Cardiac muscle cell (in vitro differentiated cells and primary cell): ENCODE measurements at regions not wholly inside any gene's neighbourhood (a gene's known extent, or its start where the extent isn't known, plus 50 kb on each side); places are given as distances from the start of the nearest gene placed in this dataset.
"Not testable (repeated sequence)": the region's sequence is repeated elsewhere in the genome, so short reads cannot be mapped to it uniquely, and the experiment has no call there.

Experiments used
- DNase-seq, 2 donors: peaks; one replicate each; pipeline versions ENCODE4 v3.0.0 to v3.0.0-alpha.2; 2010 to 2017; ENCODE audit warnings: low read depth in 1 of 2, low spot score in 1 of 2
- H3K27ac ChIP-seq: fragments of 200-600 bp; sonication (generic); 2 replicates; pipeline ENCODE4 v1.5.1; 2016
- H3K27me3 ChIP-seq: fragments of 200-600 bp; sonication (generic); 2 replicates; pipeline ENCODE4 v1.6.0; 2016; ENCODE audit warnings: control low read depth
- H3K36me3 ChIP-seq: fragments of 200-600 bp; sonication (generic); 2 replicates; pipeline ENCODE4 v1.5.1; 2016; ENCODE audit warnings: control low read depth
- H3K4me1 ChIP-seq: fragments of 200-600 bp; sonication (generic); 2 replicates; pipeline ENCODE4 v1.8.1; 2017; ENCODE audit warnings: low read depth, mild to moderate bottlenecking, mixed run types
- H3K4me3 ChIP-seq: fragments of 200-600 bp; sonication (generic); 2 replicates; pipeline ENCODE4 v1.5.1; 2016; ENCODE audit warnings: mild to moderate bottlenecking
- H3K9me3 ChIP-seq: fragments of 200-600 bp; sonication (generic); 2 replicates; pipeline ENCODE4 v1.5.1; 2017; ENCODE audit warnings: low read depth, mild to moderate bottlenecking, control low read depth
- CTCF ChIP-seq: IDR thresholded peaks from 2 replicates; pipeline ENCODE4 v1.5.1; 2012; ENCODE audit warnings: low read depth, mild to moderate bottlenecking, low read length

DNA sequence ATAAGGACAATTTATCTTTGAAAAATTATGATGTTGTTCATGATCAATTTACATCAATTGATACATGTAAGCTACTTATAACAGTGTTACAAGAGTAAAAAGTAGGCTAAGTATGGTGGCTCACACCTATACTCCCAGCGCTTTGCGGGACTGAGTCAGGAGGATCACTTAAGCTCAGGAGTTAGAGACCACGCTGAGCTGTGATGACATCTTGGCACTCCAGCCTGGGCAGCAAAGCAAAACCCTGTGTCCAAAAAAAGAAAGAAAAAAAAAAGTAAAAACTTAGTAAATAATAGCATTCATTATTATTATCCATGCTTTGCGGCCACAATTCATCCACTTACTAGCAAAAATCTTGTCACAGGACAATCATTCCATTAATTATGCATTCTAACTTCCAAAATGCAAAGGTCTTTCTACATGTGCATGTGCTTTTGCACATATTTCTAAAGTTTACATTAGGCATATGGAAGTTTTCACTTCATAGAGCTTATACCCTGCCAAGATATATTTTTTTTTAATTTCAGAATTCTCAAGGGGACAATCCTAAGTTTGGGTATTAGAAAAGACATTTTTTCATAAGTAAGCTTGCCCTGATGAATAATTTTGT, 243.3 kb upstream of the RARB start:
- H3K4me3 ChIP-seq = no peak overlapping the region
- no peaks in the 10 kb centered on the region for H3K9me3 ChIP-seq
- H3K27ac ChIP-seq = no peak overlapping the region
- no peaks in the 10 kb centered on the region for H3K4me1 ChIP-seq
- TF ChIP-seq CTCF = no peak
- DNase-seq = no peak
- H3K36me3 ChIP-seq = no peaks in the 10 kb centered on the region
- H3K27me3 ChIP-seq = no peaks in the 10 kb centered on the region

GRCh38 chr3:25191673-25192072, 236.4 kb upstream of the RARB start:
- no peaks in the 10 kb centered on the region for H3K9me3 ChIP-seq
- no peak overlapping the region for H3K27ac ChIP-seq

DNA sequence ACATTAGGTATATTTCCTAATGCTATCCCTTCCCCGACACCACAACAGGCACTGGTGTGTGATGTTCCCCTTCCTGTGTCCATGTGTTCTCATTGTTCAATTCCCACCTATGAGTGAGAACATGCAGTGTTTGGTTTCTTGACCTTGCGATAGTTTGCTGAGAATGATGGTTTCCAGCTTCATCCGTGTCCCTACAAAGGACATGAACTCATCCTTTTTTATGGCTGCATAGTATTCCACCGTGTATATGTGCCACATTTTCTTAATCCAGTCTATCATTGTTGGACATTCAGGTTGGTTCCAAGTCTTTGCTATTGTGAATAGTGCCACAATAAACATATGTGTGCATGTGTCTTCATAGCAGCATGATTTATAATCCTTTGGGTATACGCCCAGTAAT, 228.5 kb upstream of the RARB start:
- H3K9me3 ChIP-seq, DNase-seq: not testable (repeated sequence)

More at GRCh38 chr3:25191673-25192072, 236.4 kb upstream of the RARB start:
- TF ChIP-seq CTCF = no peak
- no peaks in the 10 kb centered on the region for H3K4me1 ChIP-seq
- H3K27me3 ChIP-seq = no peaks in the 10 kb centered on the region
- H3K4me3 ChIP-seq = no peak overlapping the region
- no peak for DNase-seq
- H3K36me3 ChIP-seq = no peaks in the 10 kb centered on the region

GRCh38 chr3:25212736-25213135, 215.3 kb upstream of the RARB start:
- H3K27me3 ChIP-seq = no peaks in the 10 kb centered on the region
- TF ChIP-seq CTCF = no peak
- H3K27ac ChIP-seq = no peak overlapping the region
- no peaks in the 10 kb centered on the region for H3K36me3 ChIP-seq
- H3K4me1 ChIP-seq = no peaks in the 10 kb centered on the region
- H3K9me3 ChIP-seq = no peaks in the 10 kb centered on the region
- DNase-seq = no peak
- H3K4me3 ChIP-seq = no peak overlapping the region

More for the DNA sequence above, 228.5 kb upstream of the RARB start:
- H3K4me3 ChIP-seq, H3K4me1 ChIP-seq, H3K36me3 ChIP-seq, H3K27me3 ChIP-seq, H3K27ac ChIP-seq: not testable (repeated sequence)

GRCh38 chr3:25214034-25214433, 214.0 kb upstream of the RARB start:
- Histone ChIP-seq H3K4me3 (no peak overlapping the region), H3K4me1 (no peaks in the 10 kb centered on the region), H3K9me3 (no peaks in the 10 kb centered on the region), H3K27ac (no peak overlapping the region), H3K27me3 (no peaks in the 10 kb centered on the region), H3K36me3 (no peaks in the 10 kb centered on the region)
- DNase-seq = peak in 1 of 2 donors; percentile 20
- no peak for TF ChIP-seq CTCF

DNA sequence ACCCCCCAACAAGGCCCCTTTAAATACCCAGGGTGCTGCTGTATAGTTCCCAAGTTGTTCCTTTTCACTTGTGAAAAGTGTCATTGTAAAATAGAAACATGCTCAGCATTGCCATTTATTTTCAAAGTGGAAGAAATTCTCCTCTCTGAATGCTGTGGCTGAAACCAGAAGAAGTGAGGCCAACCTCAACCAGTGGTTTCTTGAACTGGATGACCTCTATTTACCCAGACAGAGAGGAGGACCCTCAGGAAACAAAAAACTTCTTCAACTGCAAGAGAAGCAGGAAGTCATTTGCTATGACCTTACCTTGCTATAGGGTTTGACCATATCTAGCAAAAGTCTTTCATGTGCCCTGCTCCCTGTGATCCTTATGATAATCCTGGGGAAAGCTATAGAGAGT, 209.7 kb upstream of the RARB start:
- Histone ChIP-seq H3K9me3 (no peaks in the 10 kb centered on the region), H3K27me3 (no peaks in the 10 kb centered on the region), H3K4me3 (no peak overlapping the region), H3K4me1 (no peaks in the 10 kb centered on the region), H3K27ac (no peak overlapping the region), H3K36me3 (no peaks in the 10 kb centered on the region)
- no peak for DNase-seq
- TF ChIP-seq CTCF = no peak
